ENCODE measurements at regions not wholly inside any gene's neighbourhood (a gene's known extent, or its start where the extent isn't known, plus 50 kb on each side); places are given as distances from the start of the nearest gene placed in this dataset.

DNA sequence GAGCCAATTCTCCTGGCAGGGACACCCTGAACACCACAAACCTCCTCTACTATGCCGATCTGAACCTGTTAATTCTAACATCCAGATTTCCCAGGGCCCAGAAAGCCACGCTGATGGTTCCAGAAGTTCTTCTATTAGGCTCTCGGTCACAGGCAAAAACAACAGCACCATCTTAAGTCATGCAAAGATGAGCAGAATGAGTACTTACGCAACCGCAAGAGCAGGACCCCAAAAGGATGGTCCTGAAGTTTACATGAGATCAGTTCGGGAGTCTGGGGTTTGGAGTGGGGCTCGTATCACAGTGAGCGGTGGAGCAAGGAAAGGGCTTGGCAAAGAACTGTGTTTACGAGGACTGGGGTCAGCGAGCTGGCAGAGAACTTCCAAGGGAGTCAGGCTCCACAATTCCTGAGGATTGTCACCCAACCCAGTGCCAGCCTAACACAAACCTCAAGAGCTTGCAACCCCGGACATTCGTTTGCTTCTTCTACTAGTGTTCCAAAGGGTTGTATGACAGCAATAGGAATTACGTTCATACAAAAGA, 532.6 kb downstream of the TNS3 start:
- H3K4me3 ChIP-seq (ENCODE audit: low read depth, low read length): no peak overlapping the region
- H3K9me3 ChIP-seq (ENCODE audit: control insufficient read depth, insufficient read depth, low read length): peaks cover 8% of the 10 kb centered on the region; the same call in 1 of the 2 replicates
- ChIA-PET POLR2A (no interaction called here), CTCF (no interaction called here)
- TF ChIP-seq, protein P1, sequence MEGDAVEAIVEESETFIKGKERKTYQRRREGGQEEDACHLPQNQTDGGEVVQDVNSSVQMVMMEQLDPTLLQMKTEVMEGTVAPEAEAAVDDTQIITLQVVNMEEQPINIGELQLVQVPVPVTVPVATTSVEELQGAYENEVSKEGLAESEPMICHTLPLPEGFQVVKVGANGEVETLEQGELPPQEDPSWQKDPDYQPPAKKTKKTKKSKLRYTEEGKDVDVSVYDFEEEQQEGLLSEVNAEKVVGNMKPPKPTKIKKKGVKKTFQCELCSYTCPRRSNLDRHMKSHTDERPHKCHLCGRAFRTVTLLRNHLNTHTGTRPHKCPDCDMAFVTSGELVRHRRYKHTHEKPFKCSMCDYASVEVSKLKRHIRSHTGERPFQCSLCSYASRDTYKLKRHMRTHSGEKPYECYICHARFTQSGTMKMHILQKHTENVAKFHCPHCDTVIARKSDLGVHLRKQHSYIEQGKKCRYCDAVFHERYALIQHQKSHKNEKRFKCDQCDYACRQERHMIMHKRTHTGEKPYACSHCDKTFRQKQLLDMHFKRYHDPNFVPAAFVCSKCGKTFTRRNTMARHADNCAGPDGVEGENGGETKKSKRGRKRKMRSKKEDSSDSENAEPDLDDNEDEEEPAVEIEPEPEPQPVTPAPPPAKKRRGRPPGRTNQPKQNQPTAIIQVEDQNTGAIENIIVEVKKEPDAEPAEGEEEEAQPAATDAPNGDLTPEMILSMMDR (IDR thresholded peaks at IDR 0.05; ENCODE audit: low read depth, low read length): no peak
- H3K27me3 ChIP-seq (ENCODE audit: control insufficient read depth, insufficient read depth, low read length): no peaks in the 10 kb centered on the region
- H3K27ac ChIP-seq (ENCODE audit: low read depth, low read length): no peak overlapping the region
- no peak for DNase-seq (ENCODE audit: low read depth, low spot score)

DNA sequence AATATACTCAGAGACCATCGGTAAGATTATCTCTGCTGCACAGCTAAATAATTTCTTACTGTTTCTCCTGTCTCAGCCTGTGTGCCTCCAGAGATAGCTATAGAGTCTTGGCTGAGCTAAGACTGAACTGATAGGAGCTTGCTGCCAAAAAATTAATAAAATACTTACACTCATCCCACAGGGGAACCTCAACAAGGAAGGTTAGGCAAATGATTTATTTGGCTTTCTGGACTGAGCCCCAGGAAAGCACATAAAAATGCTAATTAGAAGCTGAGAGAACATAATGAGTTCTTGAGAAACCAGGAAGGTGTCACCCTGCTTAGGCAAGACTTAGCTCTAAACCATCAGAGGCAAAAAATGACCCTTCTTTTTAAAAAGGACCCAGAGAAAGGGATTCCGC, 534.5 kb downstream of the TNS3 start:
- no peak for DNase-seq (ENCODE audit: low read depth, low spot score)

DNA sequence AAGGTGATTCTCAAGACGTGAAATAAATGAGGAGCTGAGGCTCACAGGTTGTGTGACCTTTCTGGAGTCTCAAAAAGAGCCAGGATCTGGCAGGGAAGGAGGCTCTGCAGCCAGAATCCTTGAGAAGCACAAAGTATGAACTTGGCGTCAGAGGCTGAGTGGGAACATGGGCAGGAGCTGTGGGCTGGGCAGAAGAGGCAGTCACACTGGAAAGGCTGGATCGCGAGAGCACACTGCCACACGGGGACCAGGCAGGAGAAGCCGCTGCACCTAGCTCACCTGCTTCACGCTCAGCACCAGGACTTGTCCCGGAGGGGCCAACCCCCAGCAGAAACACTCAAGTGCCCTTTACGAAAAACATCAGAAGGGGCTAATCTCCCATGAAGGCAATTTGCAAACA, 535.0 kb downstream of the TNS3 start:
- no peaks in the 10 kb centered on the region for H3K27me3 ChIP-seq (ENCODE audit: control insufficient read depth, insufficient read depth, low read length)
- CTCF ChIA-PET: no interaction called here
- no peak for DNase-seq (ENCODE audit: low read depth, low spot score)
- no peaks in the 10 kb centered on the region; the same call in 1 of the 2 replicates for H3K9me3 ChIP-seq (ENCODE audit: control insufficient read depth, insufficient read depth, low read length)
- TF ChIP-seq, protein P1 (IDR thresholded peaks at IDR 0.05; ENCODE audit: low read depth, low read length): no peak
- no peak overlapping the region for H3K27ac ChIP-seq (ENCODE audit: low read depth, low read length)
- POLR2A ChIA-PET: interaction anchor here (0.5 kb wide), 1 partner anchor 1935 kb away, joined by 3 read pairs; the partner anchor contains the start of gene TBRG4
- no peak overlapping the region for H3K4me3 ChIP-seq (ENCODE audit: low read depth, low read length)

More for the DNA sequence above, 534.5 kb downstream of the TNS3 start:
- CTCF ChIA-PET: no interaction called here
- Histone ChIP-seq H3K4me3 (ENCODE audit: low read depth, low read length) (no peak overlapping the region), H3K27ac (ENCODE audit: low read depth, low read length) (no peak overlapping the region), H3K27me3 (ENCODE audit: control insufficient read depth, insufficient read depth, low read length) (no peaks in the 10 kb centered on the region), H3K9me3 (ENCODE audit: control insufficient read depth, insufficient read depth, low read length) (peaks cover under 1% of the 10 kb centered on the region; the same call in 1 of the 2 replicates)
- TF ChIP-seq, protein P1 (IDR thresholded peaks at IDR 0.05; ENCODE audit: low read depth, low read length): no peak
- POLR2A ChIA-PET: interaction anchor here (0.5 kb wide), 1 partner anchor 1936 kb away, joined by 3 read pairs; the partner anchor contains the start of gene TBRG4

- Histone ChIP-seq H3K4me3 (ENCODE audit: low read depth, low read length) (no peak overlapping the region), H3K27me3 (ENCODE audit: control insufficient read depth, insufficient read depth, low read length) (no peaks in the 10 kb centered on the region), H3K27ac (ENCODE audit: low read depth, low read length) (no peak overlapping the region), H3K9me3 (ENCODE audit: control insufficient read depth, insufficient read depth, low read length) (no peaks in the 10 kb centered on the region; the same call in 1 of the 2 replicates)
- POLR2A ChIA-PET: no interaction called here
- CTCF ChIA-PET: no interaction called here
- TF ChIP-seq, protein P1 (IDR thresholded peaks at IDR 0.05; ENCODE audit: low read depth, low read length): no peak
- DNase-seq (ENCODE audit: low read depth, low spot score): no peak
Observed at GRCh38 chr7:47045207-47046051, 536.5 kb downstream of the TNS3 start.

DNA sequence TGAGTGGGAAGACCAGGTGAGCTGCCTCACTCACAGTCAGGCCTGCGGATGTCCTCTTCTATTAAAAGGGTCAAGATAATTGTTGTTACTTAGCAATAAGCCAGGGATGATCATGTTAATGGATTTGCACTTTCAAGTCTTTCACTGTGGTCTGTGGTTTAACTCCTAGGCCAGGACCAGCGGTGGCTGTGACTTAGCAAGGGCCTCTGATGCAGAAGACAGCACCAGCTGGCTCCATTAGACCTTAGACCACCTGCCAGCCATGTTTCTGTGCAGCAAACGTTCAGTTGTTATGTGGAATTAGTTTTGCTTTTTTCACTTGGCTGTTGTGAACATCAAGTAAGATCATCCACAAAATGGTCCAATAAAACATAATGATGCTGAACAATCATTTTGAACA, 537.3 kb downstream of the TNS3 start:
- ChIA-PET CTCF (no interaction called here), POLR2A (no interaction called here)
- no peak for DNase-seq (ENCODE audit: low read depth, low spot score)
- Histone ChIP-seq H3K4me3 (ENCODE audit: low read depth, low read length) (no peak overlapping the region), H3K27me3 (ENCODE audit: control insufficient read depth, insufficient read depth, low read length) (no peaks in the 10 kb centered on the region), H3K27ac (ENCODE audit: low read depth, low read length) (no peak overlapping the region), H3K9me3 (ENCODE audit: control insufficient read depth, insufficient read depth, low read length) (no peaks in the 10 kb centered on the region; the same call in 1 of the 2 replicates)
- TF ChIP-seq, protein P1 (IDR thresholded peaks at IDR 0.05; ENCODE audit: low read depth, low read length): no peak
